Esophagus (tissue), 2 donors: ENCODE measurements at regions not wholly inside any gene's neighbourhood (a gene's known extent, or its start where the extent isn't known, plus 50 kb on each side); places are given as distances from the start of the nearest gene placed in this dataset.

ENCODE experiments used
- H3K27ac ChIP-seq, 2 donors: one replicate each; pipeline ENCODE4 v1.5.1; 2013; ENCODE audit warnings: low read depth in 2 of 2, mild to moderate bottlenecking in 2 of 2, inconsistent platforms in 1 of 2, low read length in 1 of 2, moderate library complexity in 1 of 2
- H3K27me3 ChIP-seq, 2 donors: one replicate each; pipeline ENCODE4 v1.6.1; 2013; ENCODE audit warnings: low read length in 2 of 2, control low read depth in 1 of 2, mild to moderate bottlenecking in 1 of 2; ENCODE audit not compliant: insufficient read depth in 2 of 2, control insufficient read depth in 1 of 2
- H3K36me3 ChIP-seq, 2 donors: one replicate each; pipeline ENCODE4 v1.6.1; 2013; ENCODE audit warnings: low read length in 1 of 2; ENCODE audit not compliant: control insufficient read depth in 2 of 2, insufficient read depth in 2 of 2
- H3K4me1 ChIP-seq, 2 donors: one replicate each; pipeline ENCODE4 v1.6.1; 2013; ENCODE audit warnings: low read length in 1 of 2; ENCODE audit not compliant: control insufficient read depth in 2 of 2, insufficient read depth in 2 of 2
- H3K4me3 ChIP-seq, 2 donors: one replicate each; pipeline ENCODE4 v1.5.1; 2013; ENCODE audit warnings: low read length in 2 of 2, mild to moderate bottlenecking in 2 of 2, low read depth in 1 of 2, moderate library complexity in 1 of 2
- H3K9me3 ChIP-seq, 2 donors: one replicate each; pipeline ENCODE4 v1.6.1; 2013; ENCODE audit warnings: mild to moderate bottlenecking in 2 of 2, low read depth in 1 of 2, low read length in 1 of 2, moderate library complexity in 1 of 2; ENCODE audit not compliant: control insufficient read depth in 2 of 2, insufficient read depth in 1 of 2
- WGBS, 2 donors: extraction: QIAGEN DNeasy Blood & Tissue Kit; methylation state at CpG; one replicate each; pipeline ENCODE4 v1.1.7; 2013; 5-methylcytosine and 5-hydroxymethylcytosine counted together
- donor health status: healthy with polysubstance abuse.
- donor health status: Bipolar disorder and iron deficiency.

- H3K27ac ChIP-seq = peak overlapping the region in 1 of 2 donors; percentile 8
- H3K4me3 ChIP-seq = no peak overlapping the region
- no peaks in the 10 kb centered on the region for H3K27me3 ChIP-seq
- 16 to 20% methylated on average over 6 of the region's 6 CpGs for WGBS, 2 donors
- H3K36me3 ChIP-seq = no peaks in the 10 kb centered on the region
- H3K9me3 ChIP-seq = no peaks in the 10 kb centered on the region
- peaks cover 0 to 9% of the 10 kb centered on the region in 2 donors for H3K4me1 ChIP-seq
Observed at GRCh38 chr3:178084938-178085816, 451.1 kb upstream of the KCNMB2 start.

- Histone ChIP-seq H3K4me1 (peaks cover 0 to 9% of the 10 kb centered on the region in 2 donors), H3K9me3 (no peaks in the 10 kb centered on the region), H3K27ac (peak overlapping the region in 1 of 2 donors; percentile 8), H3K36me3 (no peaks in the 10 kb centered on the region), H3K27me3 (no peaks in the 10 kb centered on the region), H3K4me3 (no peak overlapping the region)
Observed at GRCh38 chr3:178085817-178086123, 450.5 kb upstream of the KCNMB2 start.

DNA sequence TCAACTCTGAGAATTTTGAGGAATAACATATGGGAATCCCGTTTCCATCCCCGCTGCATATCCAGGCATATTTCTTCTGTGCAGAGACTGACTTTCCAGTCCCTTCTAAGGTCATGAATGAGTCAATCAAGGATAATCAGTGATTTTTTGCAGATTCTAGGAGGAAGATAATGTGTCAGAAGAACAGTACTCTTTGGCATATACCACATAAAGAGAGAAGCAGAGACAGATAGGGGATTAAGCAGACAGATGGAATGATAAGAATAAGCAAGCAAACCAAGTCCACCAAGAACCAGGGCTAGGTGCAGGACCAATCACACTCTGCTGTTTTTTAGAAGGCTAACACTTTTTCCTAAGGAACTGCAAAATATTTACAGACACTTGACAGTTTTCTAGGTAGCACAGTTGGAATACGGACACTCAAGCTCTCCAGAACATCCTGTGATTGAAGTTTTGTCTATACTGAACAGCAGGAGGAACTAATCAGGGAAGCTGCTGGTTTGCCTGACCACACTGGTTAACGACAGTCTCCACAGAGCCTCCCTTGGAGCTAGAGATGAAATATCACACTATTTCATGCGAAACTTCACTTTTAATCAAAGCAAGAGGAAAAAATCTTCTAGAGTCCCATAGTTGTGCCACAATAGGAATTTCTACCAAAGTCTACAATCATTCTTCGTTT lies 450.0 kb upstream of the KCNMB2 start:
- no peaks in the 10 kb centered on the region for H3K27me3 ChIP-seq
- WGBS, 2 donors = 84 to 86% methylated on average over 6 of the region's 6 CpGs
- no peaks in the 10 kb centered on the region for H3K9me3 ChIP-seq
- no peak overlapping the region for H3K4me3 ChIP-seq
- peaks cover 0 to 9% of the 10 kb centered on the region in 2 donors for H3K4me1 ChIP-seq
- H3K36me3 ChIP-seq = no peaks in the 10 kb centered on the region
- H3K27ac ChIP-seq = no peak overlapping the region

GRCh38 chr3:178087376-178087775 lies 448.9 kb upstream of the KCNMB2 start:
- Histone ChIP-seq H3K27ac (no peak overlapping the region), H3K9me3 (no peaks in the 10 kb centered on the region), H3K36me3 (no peaks in the 10 kb centered on the region), H3K4me1 (peaks cover 0 to 9% of the 10 kb centered on the region in 2 donors), H3K4me3 (no peak overlapping the region), H3K27me3 (no peaks in the 10 kb centered on the region)

DNA sequence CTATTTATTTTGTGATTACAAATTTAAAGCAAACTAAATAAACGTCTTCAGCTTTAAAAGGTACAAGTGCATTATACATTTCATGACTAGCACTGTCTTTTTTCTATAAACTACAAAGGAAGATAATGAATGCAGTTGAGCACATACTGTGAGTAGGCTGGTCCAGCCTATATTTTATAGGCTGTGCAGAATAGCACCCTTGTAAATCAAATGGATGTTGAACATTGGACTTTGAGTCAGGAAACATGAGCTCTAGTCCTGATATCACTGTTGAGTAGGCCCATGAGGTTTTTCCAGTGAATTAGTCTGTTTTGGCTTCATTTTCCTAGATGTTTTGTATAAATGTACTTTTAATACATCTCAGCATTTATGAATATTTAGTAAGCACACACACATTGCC lies 447.3 kb upstream of the KCNMB2 start:
- Histone ChIP-seq H3K27me3 (no peaks in the 10 kb centered on the region), H3K4me1 (peaks cover 0 to 2% of the 10 kb centered on the region in 2 donors), H3K9me3 (no peaks in the 10 kb centered on the region), H3K4me3 (no peak overlapping the region), H3K27ac (no peak overlapping the region), H3K36me3 (no peaks in the 10 kb centered on the region)
- WGBS, 2 donors = 67 to 73% methylated on average over 1 of the region's 1 CpG

DNA sequence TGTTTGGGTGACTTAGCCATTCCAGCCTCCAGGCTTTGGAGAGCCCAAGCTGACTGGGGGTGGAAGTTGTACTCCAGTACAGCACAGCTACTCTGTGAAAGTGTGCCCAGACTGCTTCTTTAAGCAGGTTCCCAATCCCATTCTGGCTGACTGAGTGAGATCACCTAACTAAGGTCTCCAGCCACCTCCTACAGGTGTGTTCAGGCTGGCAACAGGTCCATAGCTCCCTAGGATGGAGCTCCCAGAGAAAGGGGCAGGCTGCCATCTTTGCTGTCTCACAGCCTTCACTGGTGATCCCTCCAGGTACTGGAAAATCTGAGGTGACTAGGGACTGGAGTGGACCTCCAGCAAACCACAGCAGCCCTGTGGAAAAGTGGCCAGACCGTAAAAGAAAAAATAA lies 445.3 kb upstream of the KCNMB2 start:
- no peaks in the 10 kb centered on the region for H3K4me1 ChIP-seq
- H3K4me3 ChIP-seq = no peak overlapping the region
- H3K9me3 ChIP-seq = no peaks in the 10 kb centered on the region
- WGBS, 2 donors = 96 to 97% methylated on average over 1 of the region's 1 CpG
- no peaks in the 10 kb centered on the region for H3K36me3 ChIP-seq
- H3K27me3 ChIP-seq = no peaks in the 10 kb centered on the region
- no peak overlapping the region for H3K27ac ChIP-seq

DNA sequence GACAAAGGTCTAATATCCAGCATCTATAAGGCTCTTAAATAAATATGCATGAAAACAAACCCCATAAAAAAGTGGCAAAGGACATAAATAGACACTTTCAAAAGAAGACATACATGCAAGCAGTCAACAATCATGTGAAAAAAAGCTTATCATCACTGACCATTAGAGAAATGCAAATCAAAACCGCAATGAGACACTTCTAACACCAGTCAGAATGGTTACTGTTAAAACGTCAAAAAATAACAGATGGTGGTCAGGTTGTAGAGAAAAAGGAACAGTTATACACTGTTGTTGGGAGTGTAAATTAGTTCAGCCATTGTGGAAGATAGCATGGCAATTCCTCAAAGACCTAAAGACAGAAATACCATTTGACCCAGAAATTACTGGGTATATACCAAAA lies 440.7 kb upstream of the KCNMB2 start:
- Histone ChIP-seq H3K4me3 (no peak overlapping the region), H3K4me1 (no peaks in the 10 kb centered on the region), H3K9me3 (no peaks in the 10 kb centered on the region), H3K27me3 (no peaks in the 10 kb centered on the region), H3K27ac (no peak overlapping the region), H3K36me3 (no peaks in the 10 kb centered on the region)
- 93% methylated on average over 2 of the region's 2 CpGs for WGBS, 2 donors

- Histone ChIP-seq H3K9me3 (no peaks in the 10 kb centered on the region), H3K27me3 (no peaks in the 10 kb centered on the region), H3K36me3 (no peaks in the 10 kb centered on the region), H3K27ac (no peak overlapping the region), H3K4me1 (no peaks in the 10 kb centered on the region), H3K4me3 (no peak overlapping the region)
- 67 to 94% methylated on average over 1 of the region's 1 CpG for WGBS, 2 donors
Observed at GRCh38 chr3:178096955-178097354, 439.3 kb upstream of the KCNMB2 start.

- no peak overlapping the region for H3K27ac ChIP-seq
- H3K27me3 ChIP-seq = no peaks in the 10 kb centered on the region
- H3K36me3 ChIP-seq = no peaks in the 10 kb centered on the region
- H3K4me3 ChIP-seq = no peak overlapping the region
- H3K9me3 ChIP-seq = no peaks in the 10 kb centered on the region
- whole genome bisulfite sequencing, 2 donors = 59 to 67% methylated on average over 1 of the region's 1 CpG
- no peaks in the 10 kb centered on the region for H3K4me1 ChIP-seq
Observed at GRCh38 chr3:178097576-178097975, 438.7 kb upstream of the KCNMB2 start.

GRCh38 chr3:178099274-178099673 lies 437.0 kb upstream of the KCNMB2 start:
- H3K36me3 ChIP-seq = no peaks in the 10 kb centered on the region
- 86 to 91% methylated on average over 4 of the region's 4 CpGs for WGBS, 2 donors

More at GRCh38 chr3:178099274-178099673, 437.0 kb upstream of the KCNMB2 start:
- Histone ChIP-seq H3K4me3 (no peak overlapping the region), H3K9me3 (no peaks in the 10 kb centered on the region), H3K4me1 (no peaks in the 10 kb centered on the region), H3K27ac (no peak overlapping the region), H3K27me3 (no peaks in the 10 kb centered on the region)
